Lower leg skin (tissue), 3 donors: ENCODE measurements at regions not wholly inside any gene's neighbourhood (a gene's known extent, or its start where the extent isn't known, plus 50 kb on each side); places are given as distances from the start of the nearest gene placed in this dataset.

Source experiments
- POLR2A ChIP-seq, 2 donors: fragments of 450-650 bp; IDR thresholded peaks; one replicate each; pipeline ENCODE4 v1.6.1; 2016 to 2017; ENCODE audit warnings: antibody characterized with exemption in 2 of 2, mild to moderate bottlenecking in 1 of 2, moderate library complexity in 1 of 2
- TF ChIP-seq, protein P1 (sequence below), 3 donors: fragments of 450-650 bp; IDR thresholded peaks; one replicate each; pipeline ENCODE4 v1.5.1; 2016; ENCODE audit warnings: antibody characterized with exemption in 3 of 3, mild to moderate bottlenecking in 3 of 3, moderate library complexity in 2 of 3

DNA sequence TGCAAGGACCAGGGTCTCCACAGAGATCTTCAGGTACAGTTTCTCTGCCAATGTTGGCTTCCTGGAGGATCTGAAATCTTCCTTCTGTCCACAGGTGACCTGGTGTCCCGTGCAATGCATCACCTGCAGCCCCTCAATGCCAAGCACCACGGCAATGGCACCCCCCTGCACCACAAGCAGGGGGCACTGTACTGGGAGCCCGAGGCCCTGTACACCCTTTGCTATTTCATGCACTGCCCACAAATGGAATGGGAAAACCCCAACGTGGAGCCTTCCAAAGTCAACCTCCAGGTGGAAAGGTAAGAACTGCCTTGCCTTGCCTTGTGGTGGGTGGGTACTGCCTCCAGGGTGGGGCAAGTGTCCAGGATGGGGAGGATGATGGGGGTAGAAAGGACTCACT lies 141.8 kb upstream of the PWP1 start:
- TF ChIP-seq POLR2A (IDR thresholded peaks at IDR 0.05), result no peak
- TF ChIP-seq, protein P1, sequence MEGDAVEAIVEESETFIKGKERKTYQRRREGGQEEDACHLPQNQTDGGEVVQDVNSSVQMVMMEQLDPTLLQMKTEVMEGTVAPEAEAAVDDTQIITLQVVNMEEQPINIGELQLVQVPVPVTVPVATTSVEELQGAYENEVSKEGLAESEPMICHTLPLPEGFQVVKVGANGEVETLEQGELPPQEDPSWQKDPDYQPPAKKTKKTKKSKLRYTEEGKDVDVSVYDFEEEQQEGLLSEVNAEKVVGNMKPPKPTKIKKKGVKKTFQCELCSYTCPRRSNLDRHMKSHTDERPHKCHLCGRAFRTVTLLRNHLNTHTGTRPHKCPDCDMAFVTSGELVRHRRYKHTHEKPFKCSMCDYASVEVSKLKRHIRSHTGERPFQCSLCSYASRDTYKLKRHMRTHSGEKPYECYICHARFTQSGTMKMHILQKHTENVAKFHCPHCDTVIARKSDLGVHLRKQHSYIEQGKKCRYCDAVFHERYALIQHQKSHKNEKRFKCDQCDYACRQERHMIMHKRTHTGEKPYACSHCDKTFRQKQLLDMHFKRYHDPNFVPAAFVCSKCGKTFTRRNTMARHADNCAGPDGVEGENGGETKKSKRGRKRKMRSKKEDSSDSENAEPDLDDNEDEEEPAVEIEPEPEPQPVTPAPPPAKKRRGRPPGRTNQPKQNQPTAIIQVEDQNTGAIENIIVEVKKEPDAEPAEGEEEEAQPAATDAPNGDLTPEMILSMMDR (IDR thresholded peaks at IDR 0.05), result no peak
